Stomach smooth muscle (tissue), 2 donors: ENCODE measurements at regions not wholly inside any gene's neighbourhood (a gene's known extent, or its start where the extent isn't known, plus 50 kb on each side); places are given as distances from the start of the nearest gene placed in this dataset.

Source experiments
- H3K27ac ChIP-seq: one replicate; pipeline ENCODE4 v1.7.0; 2013; ENCODE audit warnings: mild to moderate bottlenecking, low read length, inconsistent platforms
- H3K27me3 ChIP-seq, 2 donors: one replicate each; pipeline ENCODE4 v1.7.0; 2013; ENCODE audit warnings: low read length in 2 of 2; ENCODE audit not compliant: insufficient read depth in 2 of 2, control insufficient read depth in 1 of 2
- H3K36me3 ChIP-seq, 2 donors: one replicate each; pipeline ENCODE4 v1.7.0; 2013; ENCODE audit warnings: low read length in 2 of 2; ENCODE audit not compliant: control insufficient read depth in 2 of 2, insufficient read depth in 2 of 2
- H3K4me1 ChIP-seq: one replicate; pipeline ENCODE4 v1.7.0; 2013; ENCODE audit warnings: low read length; ENCODE audit not compliant: control insufficient read depth, insufficient read depth
- H3K4me3 ChIP-seq, 2 donors: one replicate each; pipeline ENCODE4 v1.7.0; 2013; ENCODE audit warnings: low read length in 2 of 2
- H3K9ac ChIP-seq, 2 donors: one replicate each; pipeline ENCODE4 v1.7.0; 2013; ENCODE audit warnings: low read length in 2 of 2, mild to moderate bottlenecking in 1 of 2
- H3K9me3 ChIP-seq, 2 donors: one replicate each; pipeline ENCODE4 v1.7.0; 2013; ENCODE audit warnings: low read length in 2 of 2; ENCODE audit not compliant: control insufficient read depth in 2 of 2
- donor health status: healthy.
- donor health status: Pancreatic carcinoma.

DNA sequence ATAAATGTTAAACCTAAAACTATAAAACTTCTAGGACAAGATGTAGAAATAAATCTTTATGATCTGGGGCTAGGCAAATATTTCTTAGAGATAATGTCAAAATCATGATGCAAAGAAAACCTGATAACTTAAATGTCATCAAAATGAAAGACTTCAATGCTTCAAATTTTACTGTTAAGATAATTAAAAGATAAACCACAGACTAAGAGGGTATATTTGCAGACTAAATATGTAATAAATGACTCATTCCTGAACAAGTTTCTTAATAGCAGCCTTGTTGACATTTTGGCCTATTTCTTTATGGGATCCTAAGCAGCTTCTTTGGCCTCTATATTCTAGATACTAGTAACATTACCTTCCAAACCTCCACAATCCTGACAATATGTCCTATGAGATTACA lies 2878.3 kb upstream of the PCDH20 start:
- Histone ChIP-seq H3K4me1 (no peaks in the 10 kb centered on the region), H3K27ac (no peak overlapping the region), H3K36me3 (no peaks in the 10 kb centered on the region), H3K9ac (no peak overlapping the region), H3K4me3 (no peak overlapping the region), H3K27me3 (no peaks in the 10 kb centered on the region), H3K9me3 (peaks cover 0 to 2% of the 10 kb centered on the region in 2 donors)

DNA sequence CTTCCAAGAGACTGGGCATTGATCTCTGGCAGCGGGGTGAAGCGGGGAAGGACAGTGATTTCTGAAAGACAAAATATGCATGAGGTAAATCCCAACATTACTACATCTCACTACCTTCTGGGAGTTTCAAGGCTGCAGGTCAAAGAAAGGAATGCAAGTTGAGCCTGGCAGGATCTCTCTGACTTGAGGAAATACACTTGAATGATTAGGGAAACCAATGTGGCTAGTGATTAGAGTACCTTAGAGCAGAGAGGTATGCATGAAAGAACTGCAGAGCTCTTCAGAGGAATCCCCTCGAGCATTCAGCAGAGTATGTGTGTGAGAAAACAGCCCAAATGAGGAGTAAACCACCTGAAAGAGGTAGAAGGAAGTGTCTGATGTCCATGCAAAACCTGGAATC lies 2874.1 kb upstream of the PCDH20 start:
- no peak overlapping the region for H3K4me3 ChIP-seq
- no peaks in the 10 kb centered on the region for H3K27me3 ChIP-seq
- no peak overlapping the region for H3K27ac ChIP-seq
- H3K4me1 ChIP-seq: no peaks in the 10 kb centered on the region
- no peak overlapping the region for H3K9ac ChIP-seq
- H3K9me3 ChIP-seq: peaks cover 0 to 2% of the 10 kb centered on the region in 2 donors
- no peaks in the 10 kb centered on the region for H3K36me3 ChIP-seq

DNA sequence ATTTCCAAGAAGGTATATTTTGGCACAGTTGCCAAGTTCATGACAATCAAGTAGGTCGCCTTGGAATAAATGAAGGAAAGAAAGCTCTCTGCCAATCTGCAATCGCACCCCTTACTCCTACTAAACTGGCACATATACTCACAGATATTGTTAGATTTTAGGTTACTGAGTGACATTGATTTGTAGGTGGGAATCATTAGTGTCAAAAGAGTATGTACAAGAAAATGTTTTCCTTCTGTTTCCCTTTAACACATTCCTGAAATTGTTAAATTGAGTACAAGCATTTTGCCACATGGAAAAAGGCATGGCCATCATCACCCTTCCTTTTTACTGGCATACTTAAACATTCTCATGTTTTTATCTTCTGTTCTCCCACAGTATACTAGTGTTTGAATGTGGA lies 2868.3 kb upstream of the PCDH20 start:
- H3K27ac ChIP-seq: no peak overlapping the region
- H3K36me3 ChIP-seq: no peaks in the 10 kb centered on the region
- H3K27me3 ChIP-seq: no peaks in the 10 kb centered on the region
- peaks cover 0 to 4% of the 10 kb centered on the region in 2 donors for H3K9me3 ChIP-seq
- H3K4me3 ChIP-seq: no peak overlapping the region
- H3K4me1 ChIP-seq: no peaks in the 10 kb centered on the region
- H3K9ac ChIP-seq: no peak overlapping the region

DNA sequence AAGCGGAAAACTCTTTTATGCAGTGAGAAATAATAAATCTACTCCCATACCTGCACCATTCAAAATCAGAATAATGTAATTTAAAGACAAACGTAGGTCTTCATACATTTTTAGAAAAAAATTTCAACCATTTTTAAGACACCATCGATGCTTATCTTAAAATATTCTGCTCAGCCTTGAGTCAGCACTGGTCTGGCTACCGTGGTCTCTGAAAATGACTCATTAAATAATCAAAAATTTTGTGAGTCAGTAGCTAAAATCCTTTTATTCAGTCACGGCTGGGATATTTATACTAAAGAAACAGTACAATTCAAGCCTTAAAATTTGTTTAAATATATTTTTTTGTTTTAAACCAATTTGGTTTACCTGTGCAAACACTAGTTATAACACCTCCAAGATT lies 2862.8 kb upstream of the PCDH20 start:
- no peaks in the 10 kb centered on the region for H3K36me3 ChIP-seq
- H3K4me3 ChIP-seq: no peak overlapping the region
- H3K27me3 ChIP-seq: no peaks in the 10 kb centered on the region
- no peak overlapping the region for H3K9ac ChIP-seq
- H3K27ac ChIP-seq: no peak overlapping the region
- no peaks in the 10 kb centered on the region for H3K4me1 ChIP-seq
- H3K9me3 ChIP-seq: peaks cover 0 to 4% of the 10 kb centered on the region in 2 donors

DNA sequence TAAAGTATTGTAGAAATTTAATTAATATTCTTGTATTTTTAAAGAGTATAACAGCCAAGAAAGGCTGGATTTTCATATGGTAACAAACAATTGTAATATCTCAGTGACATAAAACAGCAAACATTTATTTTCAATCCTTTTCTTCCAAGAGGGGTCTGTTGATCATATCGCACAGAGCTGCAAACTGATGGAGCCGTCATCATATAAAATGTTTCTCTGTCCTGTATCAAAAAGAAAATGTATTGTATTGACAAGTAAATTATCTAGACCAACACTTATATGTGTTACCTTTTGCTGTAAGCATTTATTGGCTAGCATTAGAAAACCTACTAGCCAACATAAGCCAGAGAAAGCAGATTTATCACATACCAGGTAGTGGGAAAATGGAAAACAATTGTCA lies 2861.4 kb upstream of the PCDH20 start:
- Histone ChIP-seq H3K36me3 (no peaks in the 10 kb centered on the region), H3K9me3 (peaks cover 0 to 7% of the 10 kb centered on the region in 2 donors), H3K4me1 (no peaks in the 10 kb centered on the region), H3K27ac (no peak overlapping the region), H3K4me3 (no peak overlapping the region), H3K9ac (no peak overlapping the region), H3K27me3 (no peaks in the 10 kb centered on the region)

DNA sequence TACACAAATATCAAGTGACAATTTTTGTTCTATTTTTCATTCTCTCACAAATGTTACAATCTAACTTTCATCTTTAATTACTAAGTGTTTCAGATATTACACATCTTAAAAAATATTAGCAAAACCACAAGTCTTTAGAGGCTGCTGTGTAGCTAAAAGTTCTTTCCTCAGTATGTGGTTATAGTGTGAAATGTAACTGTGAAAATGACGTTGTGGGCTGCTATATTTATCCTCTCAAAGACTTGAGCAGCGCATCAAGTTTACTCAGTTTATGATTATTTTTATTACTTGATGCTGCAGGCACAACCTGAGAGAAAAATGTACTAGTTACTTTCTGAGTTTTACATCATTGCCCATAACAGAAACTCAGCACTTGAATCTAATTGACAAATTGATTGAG lies 2860.6 kb upstream of the PCDH20 start:
- Histone ChIP-seq H3K27me3 (no peaks in the 10 kb centered on the region), H3K27ac (no peak overlapping the region), H3K9ac (no peak overlapping the region), H3K9me3 (peaks cover 0 to 3% of the 10 kb centered on the region in 2 donors), H3K4me1 (no peaks in the 10 kb centered on the region), H3K36me3 (no peaks in the 10 kb centered on the region), H3K4me3 (no peak overlapping the region)

DNA sequence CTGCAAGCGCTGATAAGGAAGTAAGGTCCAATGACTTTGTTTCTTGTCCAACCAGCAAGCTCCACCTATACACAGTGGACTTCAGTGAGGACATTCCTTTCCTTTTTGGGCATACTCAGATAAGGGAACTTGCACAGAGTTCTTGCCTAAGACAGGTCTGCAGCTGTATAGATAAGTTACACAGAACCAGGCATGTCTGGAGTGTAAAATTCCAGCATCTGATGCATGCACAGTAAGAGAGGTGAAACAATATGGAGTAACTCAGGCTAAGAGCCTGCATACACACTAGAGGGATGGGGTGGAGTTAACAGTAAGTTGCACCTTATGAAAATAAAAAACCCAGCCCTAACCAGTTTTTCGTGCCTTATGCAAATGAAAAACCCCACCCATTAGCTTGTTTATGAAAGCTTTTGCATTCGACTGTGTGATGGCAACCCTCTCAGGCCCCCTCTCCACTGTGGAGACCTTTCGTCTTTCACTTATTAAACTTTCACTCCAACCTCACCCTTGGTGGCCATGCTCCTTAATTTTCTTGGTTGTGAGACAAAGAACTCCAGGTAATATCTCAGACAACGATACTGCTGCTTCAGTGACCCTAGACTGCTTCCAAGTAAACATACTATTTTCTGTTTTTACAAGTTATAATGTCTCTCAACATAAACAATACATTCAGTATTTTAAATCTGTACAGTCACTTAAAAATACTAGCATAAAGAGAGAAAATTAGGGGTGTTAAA lies 2859.0 kb upstream of the PCDH20 start:
- Histone ChIP-seq H3K27me3 (no peaks in the 10 kb centered on the region), H3K4me1 (no peaks in the 10 kb centered on the region), H3K4me3 (no peak overlapping the region), H3K36me3 (no peaks in the 10 kb centered on the region), H3K9ac (no peak overlapping the region), H3K27ac (no peak overlapping the region), H3K9me3 (peaks cover 0 to 3% of the 10 kb centered on the region in 2 donors)

DNA sequence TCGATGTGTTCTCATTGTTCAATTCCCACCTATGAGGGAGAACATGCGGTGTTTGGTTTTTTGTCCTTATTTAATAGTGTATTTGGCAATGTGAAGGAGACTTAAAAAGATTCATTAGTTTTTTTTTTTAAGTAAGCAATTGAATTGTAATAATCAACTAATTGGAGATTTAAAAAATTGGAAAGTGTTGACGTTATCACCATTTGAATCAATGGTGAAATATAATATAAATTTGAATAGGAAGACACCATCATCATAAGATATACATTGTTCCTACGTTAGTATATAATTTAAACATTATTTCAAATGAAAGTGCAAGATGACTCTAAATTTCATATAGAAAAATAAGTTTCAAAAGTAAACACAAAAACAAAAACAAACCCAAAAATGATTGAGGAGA lies 2858.1 kb upstream of the PCDH20 start:
- no peaks in the 10 kb centered on the region for H3K36me3 ChIP-seq
- H3K27me3 ChIP-seq: no peaks in the 10 kb centered on the region
- H3K9me3 ChIP-seq: peaks cover 0 to 3% of the 10 kb centered on the region in 2 donors
- H3K9ac ChIP-seq: no peak overlapping the region
- no peaks in the 10 kb centered on the region for H3K4me1 ChIP-seq
- no peak overlapping the region for H3K27ac ChIP-seq
- no peak overlapping the region for H3K4me3 ChIP-seq

DNA sequence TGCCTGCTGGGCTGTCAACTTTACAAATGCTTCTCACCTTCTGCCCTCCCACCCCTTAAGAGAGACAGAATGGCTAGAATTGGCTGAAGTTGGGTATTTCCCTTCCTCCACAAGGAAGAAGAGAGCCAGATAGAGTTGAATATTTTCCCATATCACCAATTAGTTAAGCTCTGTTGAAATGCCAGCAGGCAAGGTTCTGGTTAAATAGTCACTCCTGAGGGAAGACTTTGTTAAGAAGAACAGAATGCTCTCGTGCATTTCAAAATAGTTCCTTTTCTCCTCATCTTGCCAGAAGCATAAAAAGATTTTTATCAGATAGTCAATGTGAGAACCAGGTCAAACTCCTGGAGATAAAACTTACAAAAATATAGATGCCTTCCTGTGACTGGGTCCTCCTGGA lies 2857.0 kb upstream of the PCDH20 start:
- Histone ChIP-seq H3K4me3 (no peak overlapping the region), H3K4me1 (no peaks in the 10 kb centered on the region), H3K27ac (no peak overlapping the region), H3K36me3 (no peaks in the 10 kb centered on the region), H3K27me3 (no peaks in the 10 kb centered on the region), H3K9me3 (peaks cover 0 to 3% of the 10 kb centered on the region in 2 donors), H3K9ac (no peak overlapping the region)

DNA sequence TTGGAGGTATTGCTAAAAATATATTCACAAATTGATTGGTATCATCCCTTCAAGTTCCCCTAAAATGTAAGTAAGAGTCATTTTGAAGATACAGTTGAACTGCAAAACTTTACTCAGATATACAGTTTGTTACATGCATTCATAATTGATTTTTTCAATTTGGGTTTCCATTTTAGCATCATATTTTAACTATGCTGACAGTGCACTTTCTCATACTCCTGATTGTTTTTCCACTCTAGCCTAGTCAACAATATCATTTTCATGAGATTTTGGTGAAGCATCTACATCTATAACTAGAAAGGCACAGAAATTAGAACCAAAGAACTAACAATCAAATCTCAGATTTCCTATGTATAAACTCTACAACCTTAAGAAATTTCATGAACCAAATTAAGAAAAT lies 2850.4 kb upstream of the PCDH20 start:
- Histone ChIP-seq H3K9ac (no peak overlapping the region), H3K27ac (no peak overlapping the region), H3K9me3 (no peaks in the 10 kb centered on the region), H3K27me3 (no peaks in the 10 kb centered on the region), H3K36me3 (no peaks in the 10 kb centered on the region), H3K4me3 (no peak overlapping the region), H3K4me1 (no peaks in the 10 kb centered on the region)

DNA sequence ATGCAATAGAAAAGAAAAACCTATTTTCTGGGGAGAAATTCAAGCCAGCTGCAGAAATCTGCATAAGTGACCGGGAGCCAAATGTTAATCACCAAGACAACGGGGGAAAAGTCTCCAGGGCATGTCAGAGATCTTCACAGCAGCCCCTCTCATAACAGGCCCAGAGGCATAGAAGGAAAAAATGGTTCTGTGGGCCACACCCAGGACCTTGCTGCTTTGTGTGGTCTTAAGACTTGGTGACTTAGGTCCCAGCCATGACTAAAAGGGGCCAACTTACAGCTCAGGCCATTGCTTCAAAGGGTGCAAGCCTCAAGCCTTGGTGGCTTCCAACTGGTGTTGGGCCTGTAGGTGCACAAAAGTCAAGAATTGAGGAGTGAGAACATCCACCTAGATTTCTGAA lies 2847.6 kb upstream of the PCDH20 start:
- Histone ChIP-seq H3K4me3 (no peak overlapping the region), H3K4me1 (no peaks in the 10 kb centered on the region), H3K27me3 (no peaks in the 10 kb centered on the region), H3K9me3 (no peaks in the 10 kb centered on the region), H3K36me3 (no peaks in the 10 kb centered on the region), H3K9ac (no peak overlapping the region), H3K27ac (no peak overlapping the region)
